T-helper 17 cell (primary cell): ENCODE measurements at regions not wholly inside any gene's neighbourhood (a gene's known extent, or its start where the extent isn't known, plus 50 kb on each side); places are given as distances from the start of the nearest gene placed in this dataset.

Experiments
- ATAC-seq: fragments of 150-1000 bp; cut with Tn5 transposase; 2 replicates; pipeline ENCODE4 v1.10.0; 2021; ENCODE audit warnings: mild to moderate bottlenecking, moderate library complexity
- DNase-seq, 3 donors: peaks; one replicate each; pipeline versions ENCODE4 v3.0.0 to v3.0.0-alpha.2; 2020 to 2021
- H3K9me3 ChIP-seq: one replicate; pipeline ENCODE4 v1.7.0; 2013; ENCODE audit warnings: low read length, mild to moderate bottlenecking; ENCODE audit not compliant: control insufficient read depth, poor library complexity, severe bottlenecking
- H3K27ac Mint-ChIP-seq: one replicate; pipeline ENCODE4 v1.8.0; 2022; ENCODE audit warnings: mild to moderate bottlenecking, moderate library complexity, mixed read lengths
- H3K27me3 Mint-ChIP-seq: one replicate; pipeline ENCODE4 v1.8.0; 2022; ENCODE audit warnings: mixed read lengths
- H3K36me3 Mint-ChIP-seq: one replicate; pipeline ENCODE4 v1.8.0; 2022; ENCODE audit warnings: low read depth, mixed read lengths
- H3K4me1 Mint-ChIP-seq: one replicate; pipeline ENCODE4 v1.8.0; 2022; ENCODE audit warnings: mild to moderate bottlenecking, mixed read lengths
- H3K4me3 Mint-ChIP-seq: one replicate; pipeline ENCODE4 v1.8.0; 2022; ENCODE audit warnings: mild to moderate bottlenecking, moderate library complexity, mixed read lengths

DNA sequence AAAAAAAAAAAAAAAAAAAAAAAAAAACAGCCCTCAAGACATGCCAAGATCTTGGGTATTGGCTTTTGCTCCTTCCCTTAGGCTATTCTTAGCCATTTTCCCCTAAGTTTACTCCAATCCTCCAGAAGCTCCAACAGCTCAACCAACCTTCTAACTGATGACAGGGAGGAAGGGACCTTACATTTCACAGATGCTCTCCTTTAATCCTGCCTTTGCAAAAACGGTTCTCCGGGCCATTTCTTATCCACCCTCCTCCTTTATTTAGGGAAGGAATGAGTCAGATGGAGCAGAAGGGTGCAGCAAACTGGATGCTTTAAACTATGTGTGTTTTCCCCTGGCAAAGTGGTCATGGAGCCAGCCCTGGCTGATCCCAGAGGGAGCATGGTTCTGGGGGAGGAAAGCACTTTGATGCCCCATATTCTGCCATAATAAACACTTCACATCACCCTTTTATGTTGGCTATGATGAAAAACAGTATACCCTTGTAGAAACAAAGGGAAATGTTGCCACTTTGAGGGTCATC lies 369.4 kb upstream of the DMAC1 start:
- Mint-ChIP-seq H3K4me1 (peaks cover 3% of the 10 kb centered on the region), H3K27me3 (peaks cover 8% of the 10 kb centered on the region), H3K27ac (no peak overlapping the region), H3K4me3 (no peak overlapping the region), H3K36me3 (no peaks in the 10 kb centered on the region)
- DNase-seq, result no peak
- no peaks in the 10 kb centered on the region for H3K9me3 ChIP-seq
- ATAC-seq, result no peak

- H3K27me3 Mint-ChIP-seq, result no peaks in the 10 kb centered on the region
- no peaks in the 10 kb centered on the region for H3K4me1 Mint-ChIP-seq
- no peak overlapping the region for H3K27ac Mint-ChIP-seq
- DNase-seq (no peak), ATAC-seq (no peak)
- no peak overlapping the region for H3K4me3 Mint-ChIP-seq
- H3K36me3 Mint-ChIP-seq, result no peaks in the 10 kb centered on the region
- H3K9me3 ChIP-seq, result no peaks in the 10 kb centered on the region
These were observed 361.2 kb upstream of the DMAC1 start for GRCh38 chr9:8160787-8161186.

DNA sequence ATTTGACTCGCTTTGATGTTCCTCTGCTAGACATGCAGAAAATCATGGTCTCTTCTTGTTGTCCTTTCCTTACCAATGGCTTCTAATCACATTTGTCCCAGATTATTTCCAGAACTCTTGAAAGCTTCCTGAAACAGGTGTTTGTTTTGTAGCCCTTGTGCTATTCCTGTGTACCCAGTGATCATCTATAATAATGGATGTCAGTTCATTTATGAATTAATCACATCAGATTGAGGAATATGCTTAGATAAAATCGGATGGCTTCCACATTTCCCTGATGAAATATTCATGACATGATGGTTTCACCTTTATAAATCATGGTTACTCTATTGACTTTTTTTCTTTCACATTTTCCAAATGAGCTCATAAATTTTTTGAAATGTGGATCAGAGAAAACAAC lies 359.0 kb upstream of the DMAC1 start:
- ATAC-seq, result no peak
- Mint-ChIP-seq H3K27me3 (no peaks in the 10 kb centered on the region), H3K36me3 (no peaks in the 10 kb centered on the region), H3K4me1 (no peaks in the 10 kb centered on the region), H3K4me3 (no peak overlapping the region), H3K27ac (no peak overlapping the region)
- no peak for DNase-seq
- no peaks in the 10 kb centered on the region for H3K9me3 ChIP-seq

DNA sequence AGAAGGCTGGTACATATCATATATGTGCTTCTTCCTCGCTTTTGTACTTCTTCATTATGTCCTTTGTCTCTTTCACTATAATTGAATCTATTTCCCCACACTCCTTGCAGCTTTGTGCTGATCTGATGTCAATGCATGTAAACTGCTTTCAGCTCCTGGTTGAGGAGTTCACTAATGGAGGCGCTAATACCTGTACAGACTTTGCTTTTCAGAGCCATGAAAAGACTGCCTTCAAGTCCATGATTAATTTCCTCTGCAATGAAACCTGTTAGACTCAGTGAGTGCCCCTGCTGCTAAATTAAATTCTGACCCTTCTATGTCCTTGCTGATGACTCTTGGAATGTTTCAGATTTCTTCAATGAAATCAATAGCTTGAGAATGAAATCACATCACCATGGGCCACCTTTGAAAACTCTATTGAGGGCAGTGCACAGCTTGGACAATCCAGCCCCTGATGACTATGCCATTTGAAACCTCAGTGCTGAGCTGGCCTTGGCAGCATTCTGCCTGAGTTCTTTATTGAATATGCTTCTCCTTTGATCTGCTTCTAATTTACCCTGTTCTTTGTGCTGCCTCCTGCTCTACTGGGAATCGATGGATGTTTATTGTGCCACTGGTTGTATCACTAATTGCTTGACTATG lies 358.2 kb upstream of the DMAC1 start:
- Mint-ChIP-seq H3K4me3 (no peak overlapping the region), H3K36me3 (no peaks in the 10 kb centered on the region), H3K27ac (no peak overlapping the region), H3K4me1 (no peaks in the 10 kb centered on the region), H3K27me3 (no peaks in the 10 kb centered on the region)
- H3K9me3 ChIP-seq, result no peaks in the 10 kb centered on the region
- ATAC-seq, result no peak
- no peak for DNase-seq

GRCh38 chr9:8156346-8156745 lies 356.8 kb upstream of the DMAC1 start:
- H3K4me1 Mint-ChIP-seq, result no peaks in the 10 kb centered on the region
- DNase-seq (no peak), ATAC-seq (no peak)
- H3K36me3 Mint-ChIP-seq, result no peaks in the 10 kb centered on the region
- H3K9me3 ChIP-seq, result no peaks in the 10 kb centered on the region
- H3K27ac Mint-ChIP-seq, result no peak overlapping the region
- H3K4me3 Mint-ChIP-seq, result no peak overlapping the region
- no peaks in the 10 kb centered on the region for H3K27me3 Mint-ChIP-seq

DNA sequence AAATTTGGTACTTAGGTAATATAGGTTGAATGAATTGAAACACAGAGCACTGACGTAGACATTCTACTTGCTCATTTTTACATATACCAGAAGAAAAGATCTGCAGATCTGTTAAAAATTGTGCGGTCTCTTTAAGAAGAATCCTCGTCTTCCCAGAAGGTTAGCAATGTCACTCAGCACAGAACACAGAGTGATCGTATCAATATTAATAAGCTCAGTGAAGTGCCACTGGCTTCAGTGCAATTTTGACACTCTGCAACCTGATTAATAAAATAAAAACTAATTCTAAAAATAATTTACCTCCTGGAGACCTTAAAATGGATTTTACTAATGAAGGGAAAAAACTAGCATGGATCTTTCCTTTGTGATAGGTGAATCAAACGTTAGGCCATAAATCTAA lies 356.1 kb upstream of the DMAC1 start:
- ATAC-seq (no peak), DNase-seq (no peak)
- no peaks in the 10 kb centered on the region for H3K36me3 Mint-ChIP-seq
- no peaks in the 10 kb centered on the region for H3K9me3 ChIP-seq
- H3K27ac Mint-ChIP-seq, result no peak overlapping the region
- H3K4me1 Mint-ChIP-seq, result no peaks in the 10 kb centered on the region
- no peak overlapping the region for H3K4me3 Mint-ChIP-seq
- no peaks in the 10 kb centered on the region for H3K27me3 Mint-ChIP-seq

DNA sequence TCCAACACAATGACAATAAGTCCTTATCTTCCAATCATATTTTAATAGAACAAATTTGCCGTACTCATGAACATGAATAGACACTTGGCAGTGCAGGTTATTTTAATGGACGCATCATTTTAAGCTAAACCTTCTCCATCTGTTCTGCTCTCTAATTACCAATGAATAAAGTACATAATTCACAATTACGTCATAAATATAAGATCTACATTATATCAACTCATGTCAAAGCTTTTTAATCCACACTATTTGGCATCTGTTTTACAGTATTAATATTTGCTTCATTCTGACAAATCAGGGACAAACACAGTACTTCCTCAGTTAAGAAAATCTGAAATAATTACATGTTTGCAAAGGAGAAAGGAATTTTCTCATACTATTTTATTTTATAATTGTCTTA lies 344.1 kb upstream of the DMAC1 start:
- no peak overlapping the region for H3K4me3 Mint-ChIP-seq
- no peak for DNase-seq
- H3K9me3 ChIP-seq, result no peaks in the 10 kb centered on the region
- H3K36me3 Mint-ChIP-seq, result peaks cover 4% of the 10 kb centered on the region
- no peaks in the 10 kb centered on the region for H3K4me1 Mint-ChIP-seq
- no peak overlapping the region for H3K27ac Mint-ChIP-seq
- no peaks in the 10 kb centered on the region for H3K27me3 Mint-ChIP-seq
- ATAC-seq, result no peak

DNA sequence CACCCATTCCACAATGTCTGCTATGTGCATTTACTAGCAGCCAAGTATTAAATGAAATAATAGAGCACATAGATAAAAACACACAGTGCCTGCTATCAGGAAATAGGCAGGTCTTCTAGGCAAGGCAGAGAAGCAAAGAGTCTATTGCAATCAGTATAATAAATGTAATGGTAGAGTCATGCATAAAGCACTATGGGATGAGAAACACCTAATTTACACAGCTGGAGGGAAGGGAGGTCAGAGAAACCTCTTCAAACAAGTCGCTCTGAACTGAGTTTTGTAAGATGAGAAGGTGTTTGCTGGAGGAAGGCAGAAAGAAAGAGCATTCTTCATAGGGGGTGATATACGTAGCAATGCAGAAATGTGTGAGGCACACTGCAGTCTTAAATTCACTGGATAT lies 341.0 kb upstream of the DMAC1 start:
- H3K4me1 Mint-ChIP-seq, result peaks cover 3% of the 10 kb centered on the region
- H3K27ac Mint-ChIP-seq, result no peak overlapping the region
- H3K4me3 Mint-ChIP-seq, result no peak overlapping the region
- DNase-seq, result no peak
- no peaks in the 10 kb centered on the region for H3K9me3 ChIP-seq
- peaks cover 2% of the 10 kb centered on the region for H3K36me3 Mint-ChIP-seq
- H3K27me3 Mint-ChIP-seq, result no peaks in the 10 kb centered on the region
- ATAC-seq, result no peak

- Mint-ChIP-seq H3K4me1 (peaks cover 3% of the 10 kb centered on the region), H3K27ac (no peak overlapping the region), H3K36me3 (no peaks in the 10 kb centered on the region), H3K27me3 (no peaks in the 10 kb centered on the region), H3K4me3 (no peak overlapping the region)
- ATAC-seq, result no peak
- H3K9me3 ChIP-seq, result no peaks in the 10 kb centered on the region
- no peak for DNase-seq
These were observed 340.2 kb upstream of the DMAC1 start for GRCh38 chr9:8139756-8140155.

DNA sequence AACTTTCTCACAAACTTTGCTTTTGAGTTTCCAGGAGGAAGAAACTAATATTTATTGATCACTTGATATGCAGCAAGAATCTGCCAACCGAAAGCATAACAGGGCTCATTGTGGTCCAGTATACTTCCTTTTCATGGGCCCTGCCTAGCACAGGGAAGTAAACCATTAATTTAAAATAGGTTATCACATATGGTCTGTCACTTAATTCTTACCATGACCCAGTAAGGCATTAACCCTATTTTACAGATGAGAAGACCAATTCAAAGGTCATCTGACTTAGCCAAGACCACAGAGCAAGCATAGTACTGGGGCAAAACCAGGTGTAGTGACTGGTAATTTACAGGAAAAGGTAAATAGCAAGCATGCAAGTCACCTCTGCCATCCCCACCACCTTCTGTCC lies 336.9 kb upstream of the DMAC1 start:
- H3K4me3 Mint-ChIP-seq, result no peak overlapping the region
- H3K4me1 Mint-ChIP-seq, result peaks cover 5% of the 10 kb centered on the region
- no peak for ATAC-seq
- H3K27me3 Mint-ChIP-seq, result no peaks in the 10 kb centered on the region
- no peaks in the 10 kb centered on the region for H3K9me3 ChIP-seq
- no peaks in the 10 kb centered on the region for H3K36me3 Mint-ChIP-seq
- no peak overlapping the region for H3K27ac Mint-ChIP-seq
- no peak for DNase-seq

DNA sequence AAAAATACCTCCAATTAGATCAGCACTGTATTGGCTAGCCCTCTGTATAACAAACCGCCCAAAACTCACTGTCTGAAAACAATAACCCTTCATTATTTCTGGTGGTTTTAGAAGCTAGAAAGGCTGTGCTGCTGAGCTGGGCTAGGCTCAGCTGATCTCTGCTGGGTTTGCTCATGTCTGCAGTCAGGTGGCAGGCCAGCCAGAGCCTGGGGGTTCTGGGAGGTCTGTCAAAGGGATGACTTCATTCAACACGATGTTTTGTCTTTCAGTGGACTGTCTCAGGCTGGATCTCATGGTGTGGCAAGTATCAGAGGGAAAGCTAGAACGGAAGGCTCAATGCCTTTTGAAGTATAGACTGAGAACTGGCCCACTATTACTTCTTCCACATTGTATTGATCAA lies 335.1 kb upstream of the DMAC1 start:
- no peak overlapping the region for H3K27ac Mint-ChIP-seq
- H3K9me3 ChIP-seq, result no peaks in the 10 kb centered on the region
- no peak overlapping the region for H3K4me3 Mint-ChIP-seq
- H3K4me1 Mint-ChIP-seq, result peaks cover 5% of the 10 kb centered on the region
- ATAC-seq (no peak), DNase-seq (no peak)
- H3K36me3 Mint-ChIP-seq, result peaks cover 3% of the 10 kb centered on the region
- H3K27me3 Mint-ChIP-seq, result no peaks in the 10 kb centered on the region

GRCh38 chr9:8133606-8134005 lies 334.0 kb upstream of the DMAC1 start:
- Mint-ChIP-seq H3K27ac (no peak overlapping the region), H3K4me3 (no peak overlapping the region), H3K4me1 (peaks cover 5% of the 10 kb centered on the region), H3K36me3 (peaks cover 3% of the 10 kb centered on the region), H3K27me3 (no peaks in the 10 kb centered on the region)
- ATAC-seq, result no peak
- DNase-seq, result no peak
- no peaks in the 10 kb centered on the region for H3K9me3 ChIP-seq

DNA sequence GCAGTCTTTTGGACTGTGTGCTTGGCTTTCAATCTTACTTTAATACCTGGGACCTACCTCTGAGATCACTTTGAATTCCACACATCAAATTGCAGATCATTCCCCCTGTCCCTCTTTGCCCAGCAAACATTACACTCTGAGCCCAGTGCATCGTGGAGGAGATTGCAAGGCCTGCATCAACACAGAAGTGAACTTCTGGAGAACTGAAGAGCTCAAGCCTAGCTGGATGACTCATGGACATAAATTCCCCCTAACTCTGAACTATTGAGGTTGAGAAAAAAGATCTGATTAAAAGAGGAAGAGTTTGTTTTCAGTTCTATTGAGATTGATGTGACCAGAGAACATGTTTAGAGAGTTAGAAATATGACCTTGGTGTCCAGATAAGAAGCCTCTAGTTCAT lies 316.0 kb upstream of the DMAC1 start:
- ATAC-seq (no peak), DNase-seq (no peak)
- Mint-ChIP-seq H3K36me3 (no peaks in the 10 kb centered on the region), H3K4me3 (no peak overlapping the region), H3K27ac (no peak overlapping the region), H3K27me3 (no peaks in the 10 kb centered on the region), H3K4me1 (no peaks in the 10 kb centered on the region)
- H3K9me3 ChIP-seq, result no peaks in the 10 kb centered on the region

GRCh38 chr9:8114826-8115225 lies 315.2 kb upstream of the DMAC1 start:
- Mint-ChIP-seq H3K4me3 (no peak overlapping the region), H3K27ac (no peak overlapping the region), H3K27me3 (no peaks in the 10 kb centered on the region), H3K4me1 (no peaks in the 10 kb centered on the region), H3K36me3 (no peaks in the 10 kb centered on the region)
- DNase-seq, result no peak
- no peaks in the 10 kb centered on the region for H3K9me3 ChIP-seq
- ATAC-seq, result no peak
